AG10803 (cell line): ENCODE measurements at regions not wholly inside any gene's neighbourhood (a gene's known extent, or its start where the extent isn't known, plus 50 kb on each side); places are given as distances from the start of the nearest gene placed in this dataset.

Experiments used
- DNase-seq: peaks from one replicate; pipeline ENCODE4 v3.0.0; 2010; ENCODE audit warnings: low read depth
- H3K4me3 ChIP-seq: 2 replicates; pipeline ENCODE4 v1.5.1; 2011; ENCODE audit warnings: mild to moderate bottlenecking, low read length, control low read depth
- CTCF ChIP-seq: conservative IDR thresholded peaks from 2 replicates; pipeline ENCODE4 v1.5.1; 2011; ENCODE audit warnings: mild to moderate bottlenecking, low read length, control low read depth, inconsistent platforms

- DNase-seq = no peak
- no peak overlapping the region for H3K4me3 ChIP-seq
- no peak for TF ChIP-seq CTCF
Measured at GRCh38 chr13:63381078-63381859, 1965.6 kb upstream of the PCDH20 start.

GRCh38 chr13:63377986-63378385 is 1962.3 kb upstream of the PCDH20 start:
- DNase-seq = no peak
- no peak for TF ChIP-seq CTCF

GRCh38 chr13:63370101-63370500 is 1954.5 kb upstream of the PCDH20 start:
- no peak for DNase-seq
- H3K4me3 ChIP-seq = no peak overlapping the region
- no peak for TF ChIP-seq CTCF

More at GRCh38 chr13:63377986-63378385, 1962.3 kb upstream of the PCDH20 start:
- no peak overlapping the region for H3K4me3 ChIP-seq

- no peak overlapping the region for H3K4me3 ChIP-seq
- no peak for TF ChIP-seq CTCF
- peak; percentile 4 for DNase-seq
Measured at GRCh38 chr13:63367522-63368198, 1952.0 kb upstream of the PCDH20 start.

GRCh38 chr13:63364159-63364558 is 1948.5 kb upstream of the PCDH20 start:
- no peak overlapping the region for H3K4me3 ChIP-seq
- no peak for TF ChIP-seq CTCF
- DNase-seq = no peak

GRCh38 chr13:63351533-63351932 is 1935.9 kb upstream of the PCDH20 start:
- DNase-seq = no peak
- H3K4me3 ChIP-seq = no peak overlapping the region
- TF ChIP-seq CTCF = no peak

- TF ChIP-seq CTCF = no peak
- no peak for DNase-seq
- H3K4me3 ChIP-seq = no peak overlapping the region
Measured at GRCh38 chr13:63351081-63351480, 1935.4 kb upstream of the PCDH20 start.
